Keratinocyte (primary cell): ENCODE measurements at regions not wholly inside any gene's neighbourhood (a gene's known extent, or its start where the extent isn't known, plus 50 kb on each side); places are given as distances from the start of the nearest gene placed in this dataset.

Source experiments
- DNase-seq: peaks from one replicate; pipeline ENCODE4 v3.0.0-alpha.2; 2011; ENCODE audit warnings: low read depth, missing footprints, low spot score
- FAIRE-seq: peaks from 2 replicates; lab custom pipeline; 2011; peaks lifted over from hg19 to GRCh38; lab: Jason Lieb, UNC
- H2AFZ ChIP-seq: 2 replicates; pipeline ENCODE4 v1.6.0; 2012; ENCODE audit warnings: low read length, control low read depth, inconsistent platforms; ENCODE audit not compliant: control insufficient read depth
- H3K27ac ChIP-seq: 2 replicates; pipeline ENCODE4 v1.5.1; 2011; ENCODE audit warnings: low read length; ENCODE audit not compliant: control insufficient read depth, insufficient read depth
- H3K27me3 ChIP-seq: 3 replicates; pipeline ENCODE4 v1.6.0; 2011; ENCODE audit warnings: low read length; ENCODE audit not compliant: control insufficient read depth, insufficient read depth; ENCODE audit errors: extremely low read depth
- H3K36me3 ChIP-seq, 2 experiments: 2 replicates in 1 of 2; 3 replicates in 1 of 2; pipeline ENCODE4 v1.5.1; 2011; ENCODE audit warnings: low read length in 2 of 2, mild to moderate bottlenecking in 1 of 2; ENCODE audit not compliant: control insufficient read depth in 2 of 2, insufficient read depth in 2 of 2; ENCODE audit errors: extremely low read depth in 1 of 2
- H3K4me1 ChIP-seq: 3 replicates; pipeline ENCODE4 v1.5.1; 2011; ENCODE audit warnings: low read length; ENCODE audit not compliant: control insufficient read depth, insufficient read depth; ENCODE audit errors: extremely low read depth
- H3K4me2 ChIP-seq: 3 replicates; pipeline ENCODE4 v1.6.0; 2011; ENCODE audit warnings: low read depth, low read length; ENCODE audit not compliant: control insufficient read depth, insufficient read depth; ENCODE audit errors: extremely low read depth
- H3K4me3 ChIP-seq, 3 experiments: fragments of 200-600 bp in 1 of 3; sonication (generic) in 1 of 3; 2 replicates in 2 of 3; 3 replicates in 1 of 3; pipeline ENCODE4 v1.5.1; 2011 to 2016; ENCODE audit warnings: low read length in 3 of 3, mild to moderate bottlenecking in 3 of 3, control low read depth in 2 of 3, inconsistent platforms in 1 of 3, low read depth in 1 of 3, mixed read lengths in 1 of 3, mixed run types in 1 of 3, moderate library complexity in 1 of 3; ENCODE audit not compliant: control insufficient read depth in 2 of 3, insufficient read depth in 2 of 3; ENCODE audit errors: extremely low read depth in 1 of 3
- H3K79me2 ChIP-seq: 2 replicates; pipeline ENCODE4 v1.6.0; 2012; ENCODE audit warnings: low read length; ENCODE audit not compliant: control insufficient read depth, insufficient read depth
- H3K9ac ChIP-seq: 3 replicates; pipeline ENCODE4 v1.6.0; 2011; ENCODE audit warnings: low read length; ENCODE audit not compliant: control insufficient read depth, insufficient read depth; ENCODE audit errors: extremely low read depth
- H3K9me1 ChIP-seq: 3 replicates; pipeline ENCODE4 v1.6.0; 2011; ENCODE audit warnings: low read length; ENCODE audit not compliant: control insufficient read depth, insufficient read depth; ENCODE audit errors: extremely low read depth
- H3K9me3 ChIP-seq: 2 replicates; pipeline ENCODE4 v1.5.1; 2012; ENCODE audit warnings: low read depth, low read length; ENCODE audit not compliant: control insufficient read depth
- H4K20me1 ChIP-seq: 3 replicates; pipeline ENCODE4 v1.6.0; 2011; ENCODE audit warnings: low read length; ENCODE audit not compliant: control insufficient read depth, insufficient read depth; ENCODE audit errors: extremely low read depth
- CTCF ChIP-seq, 3 experiments: IDR thresholded peaks in 1 of 3; conservative IDR thresholded peaks in 1 of 3; optimal IDR thresholded peaks in 1 of 3; 2 replicates in 2 of 3; 3 replicates in 1 of 3; pipeline versions ENCODE3 to v1.5.1; 2011; ENCODE audit warnings: low read length in 3 of 3, mild to moderate bottlenecking in 3 of 3, moderate library complexity in 2 of 3, control low read depth in 1 of 3, inconsistent platforms in 1 of 3; ENCODE audit not compliant: insufficient read depth in 2 of 3; ENCODE audit errors: extremely low read depth in 1 of 3
- EZH2 ChIP-seq: IDR thresholded peaks from one replicate; pipeline ENCODE4 v1.6.1; 2012; ENCODE audit warnings: inconsistent platforms, mild to moderate bottlenecking, low read length, moderate library complexity
- dilution Hi-C: fragments of 300-500 bp; cut with MboI; formaldehyde crosslinking; loops from one replicate; pipeline ENCODE4 v1.7.0; 2020; ENCODE audit warnings: low sequenced_read_pairs; ENCODE audit not compliant: extremely low pct_ligation_motif_present

GRCh38 chr4:24413311-24413784 is 171.0 kb downstream of the DHX15 start:
- no peaks in the 10 kb centered on the region for H3K9me1 ChIP-seq
- no peaks in the 10 kb centered on the region for H4K20me1 ChIP-seq
- no peaks in the 10 kb centered on the region for H3K4me1 ChIP-seq
- no peak for FAIRE-seq
- H3K4me3 ChIP-seq, result no peak overlapping the region
- DNase-seq, result no peak
- no peaks in the 10 kb centered on the region for H3K36me3 ChIP-seq
- no peaks in the 10 kb centered on the region for H3K27me3 ChIP-seq
- H3K9ac ChIP-seq, result no peak overlapping the region
- dilution Hi-C loops, result no loop called here
- TF ChIP-seq CTCF (optimal IDR thresholded peaks at IDR 0.05 in 1 of 3, IDR thresholded peaks at IDR 0.05 in 1 of 3, conservative IDR thresholded peaks at IDR 0.05 in 1 of 3; ENCODE audit: extremely low read depth in 1 of 3, insufficient read depth in 2 of 3, low read length in 3 of 3), result no peak
- TF ChIP-seq EZH2, result no peak
- H3K79me2 ChIP-seq, result no peaks in the 10 kb centered on the region
- no peaks in the 10 kb centered on the region for H3K9me3 ChIP-seq
- no peak overlapping the region for H3K4me2 ChIP-seq
- no peak overlapping the region for H2AFZ ChIP-seq
- no peak overlapping the region for H3K27ac ChIP-seq

- Histone ChIP-seq H2AFZ (no peak overlapping the region), H3K9ac (no peak overlapping the region), H3K4me1 (no peaks in the 10 kb centered on the region), H3K79me2 (no peaks in the 10 kb centered on the region), H3K27me3 (no peaks in the 10 kb centered on the region), H3K4me2 (no peak overlapping the region), H3K27ac (no peak overlapping the region), H4K20me1 (no peaks in the 10 kb centered on the region), H3K9me3 (no peaks in the 10 kb centered on the region), H3K9me1 (no peaks in the 10 kb centered on the region), H3K4me3 (no peak overlapping the region), H3K36me3 (no peaks in the 10 kb centered on the region)
- TF ChIP-seq EZH2 (no peak), CTCF (optimal IDR thresholded peaks at IDR 0.05 in 1 of 3, IDR thresholded peaks at IDR 0.05 in 1 of 3, conservative IDR thresholded peaks at IDR 0.05 in 1 of 3; ENCODE audit: extremely low read depth in 1 of 3, insufficient read depth in 2 of 3, low read length in 3 of 3) (no peak)
- DNase-seq (no peak), FAIRE-seq (peak; percentile 55)
- dilution Hi-C loops, result no loop called here
These were observed 172.5 kb downstream of the DHX15 start for GRCh38 chr4:24411806-24412205.
